Stomach (tissue), 4 donors: ENCODE measurements at regions not wholly inside any gene's neighbourhood (a gene's known extent, or its start where the extent isn't known, plus 50 kb on each side); places are given as distances from the start of the nearest gene placed in this dataset.

Experiments used
- EP300 ChIP-seq: sonication (generic); formaldehyde crosslinking; IDR thresholded peaks from one replicate; pipeline ENCODE4 v1.6.1; 2017; ENCODE audit warnings: antibody characterized with exemption
- POLR2A ChIP-seq, 4 donors: fragments of 450-650 bp; IDR thresholded peaks; one replicate each; pipeline ENCODE4 v1.6.1; 2016; ENCODE audit warnings: antibody characterized with exemption in 4 of 4, control low read depth in 2 of 4, mild to moderate bottlenecking in 1 of 4, moderate library complexity in 1 of 4
- POLR2AphosphoS5 ChIP-seq, 3 donors: sonication (generic); formaldehyde crosslinking; IDR thresholded peaks; one replicate each; pipeline ENCODE4 v1.6.1; 2016; ENCODE audit warnings: antibody characterized with exemption in 3 of 3
- TF ChIP-seq, protein P1 (sequence below), 7 experiments: fragments of 450-650 bp in 4 of 7; fragments of 200-600 bp in 3 of 7; sonication (generic) in 3 of 7; IDR thresholded peaks; one replicate each; pipeline ENCODE4 v1.5.1; 2016 to 2019; ENCODE audit warnings: antibody characterized with exemption in 7 of 7, control low read depth in 2 of 7, mild to moderate bottlenecking in 1 of 7

DNA sequence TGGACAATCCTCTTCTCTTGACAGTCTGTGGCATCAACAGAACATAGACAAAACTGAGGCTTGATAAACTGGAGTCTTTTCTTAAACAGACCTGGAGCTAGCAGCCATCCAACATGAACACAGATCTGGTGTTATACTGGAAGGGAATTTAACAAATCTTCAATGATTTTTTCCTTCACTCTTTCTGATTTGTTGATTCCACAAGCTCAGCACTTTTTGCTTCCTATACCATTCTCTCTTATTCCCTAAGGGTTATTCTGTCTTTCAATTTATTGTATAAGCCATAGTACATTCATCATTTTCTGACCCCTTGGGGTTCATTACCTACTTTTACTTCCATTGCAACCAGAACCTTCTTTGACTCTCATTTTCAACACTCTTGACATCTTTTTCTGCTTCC, 1255.6 kb downstream of the NLGN4Y start:
- TF ChIP-seq, protein P1, sequence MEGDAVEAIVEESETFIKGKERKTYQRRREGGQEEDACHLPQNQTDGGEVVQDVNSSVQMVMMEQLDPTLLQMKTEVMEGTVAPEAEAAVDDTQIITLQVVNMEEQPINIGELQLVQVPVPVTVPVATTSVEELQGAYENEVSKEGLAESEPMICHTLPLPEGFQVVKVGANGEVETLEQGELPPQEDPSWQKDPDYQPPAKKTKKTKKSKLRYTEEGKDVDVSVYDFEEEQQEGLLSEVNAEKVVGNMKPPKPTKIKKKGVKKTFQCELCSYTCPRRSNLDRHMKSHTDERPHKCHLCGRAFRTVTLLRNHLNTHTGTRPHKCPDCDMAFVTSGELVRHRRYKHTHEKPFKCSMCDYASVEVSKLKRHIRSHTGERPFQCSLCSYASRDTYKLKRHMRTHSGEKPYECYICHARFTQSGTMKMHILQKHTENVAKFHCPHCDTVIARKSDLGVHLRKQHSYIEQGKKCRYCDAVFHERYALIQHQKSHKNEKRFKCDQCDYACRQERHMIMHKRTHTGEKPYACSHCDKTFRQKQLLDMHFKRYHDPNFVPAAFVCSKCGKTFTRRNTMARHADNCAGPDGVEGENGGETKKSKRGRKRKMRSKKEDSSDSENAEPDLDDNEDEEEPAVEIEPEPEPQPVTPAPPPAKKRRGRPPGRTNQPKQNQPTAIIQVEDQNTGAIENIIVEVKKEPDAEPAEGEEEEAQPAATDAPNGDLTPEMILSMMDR (IDR thresholded peaks at IDR 0.05), result no peak
- TF ChIP-seq POLR2A (IDR thresholded peaks at IDR 0.05), result no peak
- TF ChIP-seq EP300, result no peak
- no peak for TF ChIP-seq POLR2AphosphoS5 (IDR thresholded peaks at IDR 0.05)
